Stimulated activated CD8-positive, alpha-beta memory T cell treated with anti-CD3 and anti-CD28 coated beads, Interleukin-4, amount 100 ng/mL, for 1 hour (primary cell): ENCODE measurements at regions not wholly inside any gene's neighbourhood (a gene's known extent, or its start where the extent isn't known, plus 50 kb on each side); places are given as distances from the start of the nearest gene placed in this dataset.

Experiments
- DNase-seq, 2 donors: peaks; one replicate each; pipeline ENCODE4 v3.0.0-alpha.2; 2020; ENCODE audit warnings: low read depth in 2 of 2, low spot score in 1 of 2

- no peak for DNase-seq
These were observed 794.8 kb upstream of the LCORL start for GRCh38 chr4:18816228-18816895.

- no peak for DNase-seq
These were observed 794.2 kb upstream of the LCORL start for GRCh38 chr4:18815779-18816173.

GRCh38 chr4:18815081-18815778 lies 793.7 kb upstream of the LCORL start:
- no peak for DNase-seq

DNA sequence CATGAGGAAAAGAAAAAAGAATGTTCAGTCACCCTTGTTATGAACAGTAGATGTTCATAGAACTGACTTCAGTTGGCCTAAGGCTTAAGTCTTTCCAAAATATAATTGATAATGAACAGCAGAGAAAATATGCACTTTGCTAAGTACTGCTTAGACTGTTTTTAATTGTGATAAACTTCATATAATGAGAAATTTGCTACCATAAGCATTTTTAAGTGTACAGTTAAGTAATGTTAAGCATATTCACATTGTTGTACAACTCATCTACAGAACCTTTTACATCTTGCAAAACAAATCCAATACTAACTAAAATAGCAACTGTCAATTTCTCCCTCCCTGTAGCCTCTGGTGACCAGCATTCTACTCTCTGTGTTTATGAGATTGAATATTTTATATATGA lies 792.2 kb upstream of the LCORL start:
- DNase-seq = no peak

DNA sequence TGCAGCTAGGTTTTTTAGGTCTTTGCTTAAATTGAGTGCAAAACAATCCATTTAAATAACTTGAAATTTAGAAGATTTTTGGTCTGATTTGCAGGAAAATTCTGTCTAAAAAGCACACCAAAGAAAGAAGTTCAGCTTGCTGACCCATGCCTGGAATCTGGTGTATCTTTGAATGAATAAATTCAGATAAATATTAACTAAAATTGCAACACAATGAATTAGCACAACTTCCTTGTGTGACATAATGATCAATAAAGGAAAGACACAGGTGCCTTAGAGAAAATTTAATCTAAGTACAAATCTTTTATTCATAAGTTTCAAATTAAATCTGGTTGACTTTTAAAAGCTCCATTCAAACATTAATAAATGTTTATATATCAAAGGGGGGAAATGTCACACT lies 791.5 kb upstream of the LCORL start:
- DNase-seq = no peak

DNA sequence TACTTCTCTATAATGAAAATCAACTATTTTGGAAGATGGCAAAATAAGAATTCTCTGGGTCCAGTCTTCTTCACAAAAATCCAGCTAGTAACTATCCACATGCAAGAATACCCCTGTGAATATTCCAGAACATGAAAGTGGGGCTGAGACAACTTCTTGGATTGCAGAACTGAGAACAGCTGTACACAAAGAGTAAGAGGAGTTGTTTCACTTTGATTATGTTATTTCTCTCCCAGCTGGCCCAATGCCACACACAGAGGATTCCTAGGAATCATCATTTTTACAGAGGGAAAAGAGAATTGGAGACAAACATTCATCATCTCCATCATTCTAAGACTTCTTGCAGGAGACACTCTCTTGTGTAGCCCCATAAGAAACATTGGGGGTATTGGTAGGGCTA lies 782.2 kb upstream of the LCORL start:
- no peak for DNase-seq

DNA sequence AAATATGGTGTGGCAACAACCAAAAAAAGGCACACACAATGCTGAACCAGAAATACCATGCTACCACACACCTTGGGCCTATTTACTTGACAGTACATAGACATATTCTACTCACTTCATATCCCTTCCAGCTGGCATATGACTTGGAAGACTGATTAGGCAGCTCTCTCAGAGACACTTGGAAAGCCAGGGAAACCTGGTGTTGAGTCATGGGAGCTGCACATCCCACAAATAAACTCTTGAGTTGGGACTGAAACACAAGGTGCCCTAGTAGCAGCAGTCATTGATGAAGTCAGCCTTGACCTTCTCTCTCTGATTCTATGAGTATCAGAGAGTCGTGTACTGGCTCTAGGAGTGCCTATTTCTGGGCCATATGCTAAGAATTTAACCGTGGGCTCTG lies 776.6 kb upstream of the LCORL start:
- no peak for DNase-seq

- no peak for DNase-seq
These were observed 774.2 kb upstream of the LCORL start for GRCh38 chr4:18795794-18796193.

GRCh38 chr4:18777190-18777930 lies 755.8 kb upstream of the LCORL start:
- DNase-seq = no peak

GRCh38 chr4:18767921-18768320 lies 746.4 kb upstream of the LCORL start:
- no peak for DNase-seq

- DNase-seq = no peak
These were observed 735.1 kb upstream of the LCORL start for GRCh38 chr4:18756671-18757070.

- DNase-seq = no peak
These were observed 732.6 kb upstream of the LCORL start for GRCh38 chr4:18754180-18754579.

DNA sequence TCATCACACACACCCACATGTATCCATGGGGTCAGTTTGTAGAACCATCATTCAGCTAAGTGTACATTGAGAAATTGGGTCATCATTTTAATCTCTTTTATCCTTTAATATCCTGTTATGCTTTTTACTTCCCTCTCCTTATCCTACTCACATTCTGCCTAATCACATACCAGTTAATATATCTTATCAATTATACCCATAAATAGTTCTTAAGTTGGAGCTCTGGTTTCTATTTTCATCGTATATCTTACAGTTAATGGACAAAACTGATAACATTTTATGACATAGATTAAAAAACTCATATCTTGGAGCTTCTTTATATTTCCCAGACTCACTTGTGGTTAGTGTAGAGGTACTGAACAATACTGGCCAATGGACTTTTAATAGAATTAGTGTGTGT lies 729.5 kb upstream of the LCORL start:
- no peak for DNase-seq

DNA sequence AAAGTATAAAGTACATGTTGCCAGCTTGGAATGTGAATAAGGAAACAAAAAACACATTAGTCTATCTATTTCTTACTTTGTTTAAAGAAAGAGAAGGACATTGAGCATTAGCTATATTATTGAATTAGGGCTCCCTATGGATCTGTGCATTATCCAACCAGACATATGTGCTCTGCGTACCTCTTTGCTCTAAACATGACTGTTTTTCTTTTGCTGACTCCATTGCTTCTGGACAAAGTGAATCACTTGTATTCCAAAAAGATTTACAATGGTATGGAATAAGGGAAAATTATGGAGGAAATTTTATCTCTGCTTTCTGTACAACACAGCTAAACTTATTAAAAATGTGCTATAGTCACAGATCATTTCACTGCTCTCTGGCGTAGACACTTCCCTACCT lies 727.8 kb upstream of the LCORL start:
- DNase-seq = no peak

DNA sequence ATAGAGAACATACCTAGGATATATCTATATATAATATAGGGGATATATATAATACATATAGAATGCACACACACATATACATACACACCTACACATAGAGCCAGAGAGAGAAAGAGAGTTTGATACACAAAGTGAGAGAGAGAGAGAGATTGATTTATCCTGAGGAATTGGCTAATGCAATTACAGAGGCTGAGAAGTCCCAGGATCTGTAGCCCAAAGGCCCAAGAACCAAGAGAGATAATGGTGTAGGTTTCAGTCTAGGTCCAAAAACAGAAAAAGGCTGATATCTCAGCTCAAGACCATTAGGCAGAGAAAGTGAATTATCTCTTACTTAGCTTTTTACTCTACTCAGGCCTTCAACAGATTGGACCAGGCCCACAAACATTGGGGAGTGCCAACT lies 715.0 kb upstream of the LCORL start:
- DNase-seq = no peak

GRCh38 chr4:18735740-18736268 lies 714.2 kb upstream of the LCORL start:
- DNase-seq = no peak

DNA sequence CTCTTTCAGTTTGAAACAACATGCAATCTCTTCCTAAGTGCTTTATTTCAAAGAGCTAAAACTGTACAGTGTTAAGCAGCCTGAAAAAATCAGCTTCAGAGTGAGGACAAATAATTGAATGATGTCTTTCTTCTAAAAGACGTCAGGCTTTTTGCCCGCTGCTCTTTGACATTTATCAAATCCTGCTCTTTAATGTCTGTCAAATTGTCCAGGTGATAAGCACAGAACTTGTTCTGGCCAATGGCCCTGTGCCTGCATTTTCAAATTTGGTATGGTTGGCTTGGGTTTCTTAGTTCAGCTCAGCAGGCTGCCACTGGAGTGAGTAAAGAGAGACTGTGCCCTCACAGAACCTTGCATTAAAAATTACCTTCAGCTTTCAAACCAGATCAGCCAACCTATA lies 712.9 kb upstream of the LCORL start:
- no peak for DNase-seq

DNA sequence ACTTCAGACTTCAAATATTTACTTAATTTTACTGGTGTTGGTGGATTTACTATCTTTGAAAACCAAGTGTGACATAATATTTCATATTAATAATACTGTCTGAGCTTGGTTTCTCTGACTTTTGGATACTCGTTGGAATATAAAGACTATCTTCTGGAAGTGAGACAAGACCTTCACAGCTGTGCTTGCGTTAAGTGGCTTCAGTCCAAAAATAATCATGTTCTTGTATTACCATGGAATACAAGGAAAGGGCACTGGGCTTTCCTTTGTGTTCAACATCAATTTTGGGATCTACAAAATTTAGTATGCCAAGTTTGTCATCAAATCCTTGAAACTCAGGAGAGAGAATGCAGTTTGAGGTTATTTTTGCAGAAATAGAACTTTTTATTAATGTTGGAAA lies 712.4 kb upstream of the LCORL start:
- DNase-seq = no peak

DNA sequence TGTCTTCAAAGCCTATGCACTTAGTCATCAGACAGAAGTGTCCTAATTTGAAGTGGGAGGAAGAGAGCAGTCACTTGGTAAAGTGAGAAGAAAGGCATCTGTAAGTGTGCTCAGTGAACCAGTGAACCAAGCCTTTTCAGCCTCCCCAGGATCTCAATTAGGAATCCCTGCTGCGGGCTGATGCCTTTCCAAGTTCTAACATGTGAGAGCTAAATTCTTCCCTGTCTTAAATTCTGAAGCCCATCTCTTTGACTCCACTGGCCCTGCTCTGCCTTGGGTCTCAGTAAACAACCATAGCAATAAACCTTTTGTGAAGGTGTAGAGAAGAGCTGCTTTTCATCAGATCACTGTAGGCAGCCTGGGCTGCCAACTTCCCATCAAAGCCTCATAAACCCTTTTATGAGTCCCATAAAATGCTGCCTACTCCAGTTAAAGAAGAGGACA lies 701.2 kb upstream of the LCORL start:
- DNase-seq = no peak

- DNase-seq = no peak
These were observed 676.7 kb upstream of the LCORL start for GRCh38 chr4:18698119-18698883.
